Activated CD8-positive, alpha-beta T cell treated with anti-CD3 and anti-CD28 coated beads, Interleukin-2, amount 10 ng/mL, durations not matched to agents 7 days and 5 days (primary cell): ENCODE measurements at regions not wholly inside any gene's neighbourhood (a gene's known extent, or its start where the extent isn't known, plus 50 kb on each side); places are given as distances from the start of the nearest gene placed in this dataset.
A peak's percentile ranks its signal among the peaks of the same experiment; 100 is the strongest.
"Not testable (repeated sequence)": the region's sequence is repeated elsewhere in the genome, so short reads cannot be mapped to it uniquely, and the experiment has no call there.

Source experiments
- ATAC-seq: fragments of 150-1000 bp; cut with Tn5 transposase; one replicate; pipeline ENCODE4 v1.10.0; 2021; ENCODE audit warnings: moderate library complexity
- CTCF ChIA-PET: fragments of 350-600 bp; sonication (Branson Sonifier 250); formaldehyde crosslinking; loops from one replicate; lab custom pipeline; 2021; ENCODE audit warnings: antibody characterized with exemption; lab: Charles Lee
- POLR2A ChIA-PET: fragments of 350-600 bp; sonication (Branson Sonifier 250); formaldehyde crosslinking; loops from one replicate; lab custom pipeline; 2021; ENCODE audit warnings: antibody characterized with exemption; lab: Charles Lee
- DNase-seq: peaks from one replicate; pipeline ENCODE4 v3.0.0-alpha.2; 2020
- H3K27ac Mint-ChIP-seq: one replicate; pipeline ENCODE4 v1.8.0; 2021; ENCODE audit warnings: mild to moderate bottlenecking, mixed read lengths
- H3K27me3 Mint-ChIP-seq: one replicate; pipeline ENCODE4 v1.8.0; 2021; ENCODE audit warnings: low read depth, mixed read lengths
- H3K36me3 Mint-ChIP-seq: one replicate; pipeline ENCODE4 v1.8.0; 2021; ENCODE audit warnings: low read depth, mixed read lengths
- H3K4me1 Mint-ChIP-seq: one replicate; pipeline ENCODE4 v1.8.0; 2021; ENCODE audit warnings: low read depth, mixed read lengths
- H3K4me3 Mint-ChIP-seq: one replicate; pipeline ENCODE4 v1.8.0; 2021; ENCODE audit warnings: mild to moderate bottlenecking, mixed read lengths
- H3K9me3 Mint-ChIP-seq: one replicate; pipeline ENCODE4 v1.8.0; 2022; ENCODE audit warnings: mixed read lengths; ENCODE audit not compliant: insufficient read depth

DNA sequence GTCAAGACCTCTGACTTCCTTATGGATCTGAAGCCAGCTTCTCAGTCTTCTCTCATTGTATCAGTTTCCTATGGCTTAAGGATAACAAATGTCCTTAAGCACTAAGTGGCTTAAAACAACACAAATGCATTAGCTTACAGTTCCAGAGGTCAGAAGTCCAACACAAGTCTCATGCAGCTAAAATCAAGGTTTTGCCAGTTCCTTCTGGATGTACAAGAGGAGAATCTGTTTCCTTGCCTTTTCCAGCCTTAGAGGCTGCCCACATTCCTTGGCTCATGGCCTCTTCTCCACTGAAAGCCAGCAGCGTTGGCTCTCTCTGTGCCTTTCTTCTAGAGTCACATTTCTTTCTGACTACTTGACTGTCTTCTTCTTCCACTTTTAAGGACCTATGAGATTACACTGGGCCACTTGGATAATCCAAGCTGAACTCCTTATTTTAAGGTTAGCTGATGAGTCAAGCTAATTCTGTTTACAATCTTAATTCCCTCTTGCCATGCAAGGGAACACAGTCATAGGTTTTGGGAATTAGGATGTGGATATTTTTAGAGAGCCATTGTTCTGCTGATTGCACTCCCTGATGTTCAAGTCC, 179.0 kb downstream of the BCAS1 start:
- H3K4me1 Mint-ChIP-seq, result peaks cover 72% of the 10 kb centered on the region
- CTCF ChIA-PET, result interaction anchor here (0.7 to 1.9 kb wide), 7 partner anchors 11 to 312 kb away, joined by 3 to 11 read pairs (median 3); no protein-coding TSS in a partner anchor
- no peaks in the 10 kb centered on the region for H3K27me3 Mint-ChIP-seq
- peak overlapping the region; percentile 37 for H3K27ac Mint-ChIP-seq
- H3K4me3 Mint-ChIP-seq, result no peak overlapping the region
- POLR2A ChIA-PET, result interaction anchor here (0.5 kb wide), 1 partner anchor 45 kb away, joined by 3 read pairs; no protein-coding TSS in a partner anchor
- DNase-seq (no peak), ATAC-seq (no peak)
- peaks cover 8% of the 10 kb centered on the region for H3K36me3 Mint-ChIP-seq
- no peaks in the 10 kb centered on the region for H3K9me3 Mint-ChIP-seq

- H3K27ac Mint-ChIP-seq, result no peak overlapping the region
- no peaks in the 10 kb centered on the region for H3K27me3 Mint-ChIP-seq
- no peaks in the 10 kb centered on the region for H3K9me3 Mint-ChIP-seq
- ATAC-seq, result no peak
- H3K4me3 Mint-ChIP-seq, result no peak overlapping the region
- CTCF ChIA-PET, result interaction anchor here (0.8 to 1.9 kb wide), 3 partner anchors 11 to 134 kb away, joined by 3 to 11 read pairs (median 4); no protein-coding TSS in a partner anchor
- POLR2A ChIA-PET, result interaction anchor here (0.5 kb wide), 1 partner anchor 44 kb away, joined by 3 read pairs; no protein-coding TSS in a partner anchor
- peaks cover 74% of the 10 kb centered on the region for H3K4me1 Mint-ChIP-seq
- no peak for DNase-seq
- H3K36me3 Mint-ChIP-seq, result peaks cover 8% of the 10 kb centered on the region
Observed at GRCh38 chr20:53890443-53891305, 179.7 kb downstream of the BCAS1 start.

DNA sequence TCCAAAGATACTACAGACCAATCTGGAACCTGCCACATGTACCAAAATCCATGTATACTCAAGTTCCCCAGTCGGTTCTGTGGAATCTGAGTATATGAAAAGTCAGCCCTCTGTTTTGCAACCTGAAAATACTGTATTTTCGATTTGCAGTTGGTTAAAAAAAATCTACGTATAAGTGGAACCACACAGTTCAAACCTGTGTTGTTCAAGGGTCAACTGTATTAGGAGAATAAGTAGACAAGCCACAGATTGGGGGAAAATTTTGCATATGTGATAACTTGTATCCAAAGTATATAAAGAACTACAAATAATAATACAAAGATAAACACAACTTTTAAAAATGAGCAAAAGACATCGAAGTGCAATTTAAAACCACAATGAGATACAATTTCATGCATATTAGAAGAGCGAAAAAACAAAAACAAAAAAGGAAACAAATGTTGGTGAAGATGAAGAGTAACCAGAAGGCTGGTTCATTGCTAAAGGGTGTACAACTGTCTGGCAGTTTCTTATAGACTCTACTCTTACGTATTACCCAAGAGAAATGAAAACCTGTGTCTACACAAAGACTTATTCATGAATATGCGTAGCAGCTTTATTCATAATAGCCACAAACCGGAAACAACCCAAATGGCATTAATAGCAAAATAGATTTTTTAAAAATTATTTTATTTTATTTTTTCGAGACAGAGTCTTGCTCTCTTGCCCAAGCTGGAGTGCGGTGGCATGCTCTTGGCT, 180.8 kb downstream of the BCAS1 start:
- ATAC-seq, result no peak
- no peak for DNase-seq
- ChIA-PET POLR2A (no interaction called here), CTCF (no interaction called here)
- H3K4me3 Mint-ChIP-seq, result no peak overlapping the region
- peaks cover 8% of the 10 kb centered on the region for H3K36me3 Mint-ChIP-seq
- no peak overlapping the region for H3K27ac Mint-ChIP-seq
- no peaks in the 10 kb centered on the region for H3K9me3 Mint-ChIP-seq
- H3K4me1 Mint-ChIP-seq, result peaks cover 73% of the 10 kb centered on the region
- no peaks in the 10 kb centered on the region for H3K27me3 Mint-ChIP-seq

- Mint-ChIP-seq H3K36me3 (peaks cover 10% of the 10 kb centered on the region), H3K9me3 (no peaks in the 10 kb centered on the region), H3K4me1 (peaks cover 75% of the 10 kb centered on the region), H3K27me3 (no peaks in the 10 kb centered on the region), H3K27ac (no peak overlapping the region), H3K4me3 (no peak overlapping the region)
- DNase-seq (no peak), ATAC-seq (no peak)
- ChIA-PET POLR2A (no interaction called here), CTCF (no interaction called here)
Observed at GRCh38 chr20:53888951-53889350, 181.4 kb downstream of the BCAS1 start.

DNA sequence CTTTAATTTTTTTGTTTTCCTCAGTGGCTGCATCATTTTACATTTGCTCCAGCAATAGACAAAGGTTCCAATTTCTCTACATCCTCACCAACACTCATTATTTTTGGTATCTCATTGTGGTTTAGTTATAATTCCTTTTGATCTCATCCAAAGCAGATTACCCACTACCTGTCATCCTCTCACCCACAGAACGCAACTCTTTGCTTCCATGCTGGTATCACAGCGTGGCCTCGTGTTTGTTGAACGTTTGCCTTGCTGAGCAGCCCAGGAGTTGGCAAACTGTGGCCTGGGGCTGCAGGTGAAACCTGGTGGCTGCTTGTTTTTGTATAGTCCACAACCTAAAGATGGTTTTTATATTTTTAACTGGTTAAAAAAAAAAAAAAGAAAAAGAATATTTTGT, 181.9 kb downstream of the BCAS1 start:
- POLR2A ChIA-PET, result no interaction called here
- DNase-seq (no peak), ATAC-seq (no peak)
- CTCF ChIA-PET, result interaction anchor here (1.7 kb wide), 1 partner anchor 11 kb away, joined by 6 read pairs; no protein-coding TSS in a partner anchor
- Mint-ChIP-seq H3K27me3 (no peaks in the 10 kb centered on the region), H3K4me3 (no peak overlapping the region), H3K36me3 (peaks cover 10% of the 10 kb centered on the region), H3K9me3 (no peaks in the 10 kb centered on the region), H3K4me1 (peaks cover 76% of the 10 kb centered on the region), H3K27ac (peak overlapping the region; percentile 73)

GRCh38 chr20:53887973-53888372, 182.4 kb downstream of the BCAS1 start:
- H3K27ac Mint-ChIP-seq, result peak overlapping the region; percentile 13

GRCh38 chr20:53884859-53885541, 185.4 kb downstream of the BCAS1 start:
- H3K27ac Mint-ChIP-seq, result peak overlapping the region; percentile 96
- peak; percentile 88 for ATAC-seq
- POLR2A ChIA-PET, result interaction anchor here (0.5 to 3.4 kb wide), 21 partner anchors 9 to 305 kb away, joined by 3 to 39 read pairs (median 3); no protein-coding TSS in a partner anchor
- peak; percentile 76 for DNase-seq
- peaks cover 72% of the 10 kb centered on the region for H3K4me1 Mint-ChIP-seq
- H3K36me3 Mint-ChIP-seq, result peaks cover 19% of the 10 kb centered on the region
- peaks cover 6% of the 10 kb centered on the region for H3K9me3 Mint-ChIP-seq
- H3K4me3 Mint-ChIP-seq, result peak overlapping the region; percentile 83
- CTCF ChIA-PET, result interaction anchor here (0.7 to 3.3 kb wide), 13 partner anchors 9 to 290 kb away, joined by 3 to 27 read pairs (median 6); no protein-coding TSS in a partner anchor
- no peaks in the 10 kb centered on the region for H3K27me3 Mint-ChIP-seq

More at GRCh38 chr20:53887973-53888372, 182.4 kb downstream of the BCAS1 start:
- no peak for ATAC-seq
- no peaks in the 10 kb centered on the region for H3K9me3 Mint-ChIP-seq
- DNase-seq, result no peak
- peaks cover 10% of the 10 kb centered on the region for H3K36me3 Mint-ChIP-seq
- ChIA-PET POLR2A (no interaction called here), CTCF (interaction anchor here (1.7 kb wide), 1 partner anchor 11 kb away, joined by 6 read pairs; no protein-coding TSS in a partner anchor)
- H3K4me3 Mint-ChIP-seq, result no peak overlapping the region
- H3K27me3 Mint-ChIP-seq, result no peaks in the 10 kb centered on the region
- H3K4me1 Mint-ChIP-seq, result peaks cover 76% of the 10 kb centered on the region

GRCh38 chr20:53883098-53883911, 187.1 kb downstream of the BCAS1 start:
- CTCF ChIA-PET, result interaction anchor here (0.8 to 3.3 kb wide), 7 partner anchors 11 to 56 kb away, joined by 3 to 27 read pairs (median 14); no protein-coding TSS in a partner anchor
- H3K27me3 Mint-ChIP-seq, result no peaks in the 10 kb centered on the region
- peak overlapping the region; percentile 83 for H3K4me3 Mint-ChIP-seq
- peak overlapping the region; percentile 62 for H3K27ac Mint-ChIP-seq
- H3K4me1 Mint-ChIP-seq, result peaks cover 80% of the 10 kb centered on the region
- H3K9me3 Mint-ChIP-seq, result peaks cover 6% of the 10 kb centered on the region
- DNase-seq (no peak), ATAC-seq (no peak)
- POLR2A ChIA-PET, result interaction anchor here (1.7 to 3.4 kb wide), 3 partner anchors 11 to 32 kb away, joined by 3 to 39 read pairs (median 21); no protein-coding TSS in a partner anchor
- peaks cover 20% of the 10 kb centered on the region for H3K36me3 Mint-ChIP-seq

DNA sequence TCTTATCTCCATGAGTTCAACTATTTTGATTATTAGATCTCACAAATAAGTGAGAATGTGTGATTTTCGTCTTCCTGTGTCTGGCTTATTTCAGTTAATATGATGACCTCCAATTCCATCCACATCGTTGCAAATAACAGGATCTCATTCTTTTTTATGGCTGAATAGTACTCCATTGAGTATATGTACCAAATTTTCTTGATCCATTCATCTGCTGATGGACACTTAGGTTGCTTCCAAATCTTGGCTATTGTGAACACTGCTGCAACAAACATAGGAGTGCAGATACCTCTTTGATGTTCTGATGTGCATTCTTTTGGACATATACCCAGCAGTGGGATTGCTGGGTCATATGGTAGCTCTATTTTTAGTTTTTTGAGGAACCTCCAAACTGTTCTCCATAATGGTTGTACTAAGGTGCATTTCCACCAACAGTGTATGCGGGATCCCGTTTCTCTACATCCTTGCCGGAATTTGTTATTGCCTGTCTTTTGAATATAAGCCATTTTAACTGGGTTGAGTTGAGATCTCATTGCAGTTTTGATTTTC, 187.9 kb downstream of the BCAS1 start:
- CTCF ChIA-PET, result interaction anchor here (0.8 to 3.3 kb wide), 4 partner anchors 12 to 287 kb away, joined by 3 to 27 read pairs (median 3); no protein-coding TSS in a partner anchor
- not testable (repeated sequence) for DNase-seq

GRCh38 chr20:53881362-53881761, 189.0 kb downstream of the BCAS1 start:
- Mint-ChIP-seq H3K27me3 (no peaks in the 10 kb centered on the region), H3K4me3 (no peak overlapping the region), H3K4me1 (peaks cover 76% of the 10 kb centered on the region), H3K36me3 (peaks cover 17% of the 10 kb centered on the region), H3K9me3 (peaks cover 6% of the 10 kb centered on the region), H3K27ac (peak overlapping the region; percentile 48)
- ChIA-PET POLR2A (interaction anchor here (0.9 kb wide), 1 partner anchor 9 kb away, joined by 3 read pairs; no protein-coding TSS in a partner anchor), CTCF (interaction anchor here (1.0 to 3.2 kb wide), 4 partner anchors 10 to 286 kb away, joined by 3 to 31 read pairs (median 4); no protein-coding TSS in a partner anchor)
- ATAC-seq (no peak), DNase-seq (no peak)

More for the DNA sequence above, 187.9 kb downstream of the BCAS1 start:
- not testable (repeated sequence) for ATAC-seq, H3K27me3 Mint-ChIP-seq, H3K9me3 Mint-ChIP-seq, H3K4me3 Mint-ChIP-seq
- Mint-ChIP-seq H3K27ac (peak overlapping the region; percentile 6), H3K36me3 (peaks cover 17% of the 10 kb centered on the region), H3K4me1 (peaks cover 79% of the 10 kb centered on the region)
- POLR2A ChIA-PET, result interaction anchor here (3.4 kb wide), 1 partner anchor 10 kb away, joined by 39 read pairs; no protein-coding TSS in a partner anchor
